ENCODE measurements at regions not wholly inside any gene's neighbourhood (a gene's known extent, or its start where the extent isn't known, plus 50 kb on each side); places are given as distances from the start of the nearest gene placed in this dataset.

DNA sequence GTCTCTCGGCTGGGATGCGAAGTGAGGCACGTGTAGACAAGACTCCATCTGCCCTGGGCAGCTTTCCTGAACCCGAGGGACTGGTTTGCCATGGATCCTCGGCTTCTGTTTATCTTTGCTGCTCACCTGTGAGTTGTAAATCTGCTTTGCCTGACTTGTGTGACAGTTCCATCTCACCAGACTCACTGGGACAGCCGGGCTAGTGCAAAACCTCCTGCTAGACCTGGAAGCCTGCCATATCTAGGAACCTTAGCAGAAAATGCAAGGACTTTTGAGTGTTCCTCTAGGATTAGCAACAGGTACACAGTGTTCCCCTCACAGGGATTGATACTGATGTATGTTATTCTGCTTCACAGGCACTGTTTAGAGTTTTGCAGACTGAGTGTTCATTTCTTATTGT, 218.6 kb downstream of the URB2 start:
- Histone ChIP-seq H3K27me3 (ENCODE audit: control insufficient read depth in 1 of 2, insufficient read depth in 2 of 2, low read length in 2 of 2) (no peaks in the 10 kb centered on the region), H3K27ac (ENCODE audit: low read depth in 2 of 2, low read length in 1 of 2) (peak overlapping the region; percentile 51 to 74), H3K36me3 (ENCODE audit: control insufficient read depth in 2 of 2, insufficient read depth in 2 of 2, low read length in 1 of 2) (no peaks in the 10 kb centered on the region), H3K9me3 (ENCODE audit: control insufficient read depth in 2 of 2, insufficient read depth in 1 of 2, low read depth in 1 of 2, low read length in 1 of 2) (no peaks in the 10 kb centered on the region), H3K4me3 (ENCODE audit: low read depth in 1 of 2, low read length in 2 of 2) (no peak overlapping the region), H3K4me1 (ENCODE audit: control insufficient read depth in 2 of 2, insufficient read depth in 2 of 2, low read length in 1 of 2) (peaks cover 2 to 6% of the 10 kb centered on the region in 2 donors)
- WGBS, 2 donors, result 27 to 29% methylated on average over 6 of the region's 6 CpGs

DNA sequence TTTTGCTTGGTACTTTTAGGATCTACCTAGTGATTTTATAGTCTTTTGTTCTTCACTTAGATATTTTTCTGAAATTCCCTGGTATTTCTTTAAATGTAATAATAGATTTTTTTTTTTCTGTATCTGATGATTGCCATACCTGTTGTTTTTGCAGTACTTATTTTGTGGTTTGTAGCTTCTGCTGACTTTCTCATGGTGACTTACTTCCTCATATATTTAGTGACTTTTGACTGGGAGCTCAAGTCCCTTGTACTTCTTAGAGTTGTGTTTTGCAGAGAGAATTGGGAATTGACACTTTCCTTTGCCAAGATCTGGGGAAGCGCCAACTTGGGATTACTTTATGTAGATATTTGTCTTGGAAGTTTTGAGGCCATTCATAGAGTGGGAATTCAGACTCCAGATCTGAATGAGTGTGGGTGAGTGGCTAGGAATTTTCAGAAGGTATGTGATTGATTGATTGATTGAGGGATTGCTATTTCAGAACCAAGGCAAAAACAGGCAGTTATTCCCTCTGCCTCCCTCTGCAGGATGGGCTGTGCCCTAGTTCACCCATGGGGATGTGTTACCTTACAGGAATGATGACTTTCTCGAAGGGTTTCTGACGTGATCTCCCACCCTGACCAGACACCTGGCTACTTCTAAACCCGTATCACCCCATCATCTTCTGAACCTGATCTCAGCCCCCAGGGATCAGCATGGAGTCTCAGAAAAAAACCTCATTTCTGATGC, 219.5 kb downstream of the URB2 start:
- Histone ChIP-seq H3K4me1 (ENCODE audit: control insufficient read depth in 2 of 2, insufficient read depth in 2 of 2, low read length in 1 of 2) (peaks cover 2 to 6% of the 10 kb centered on the region in 2 donors), H3K9me3 (ENCODE audit: control insufficient read depth in 2 of 2, insufficient read depth in 1 of 2, low read depth in 1 of 2, low read length in 1 of 2) (no peaks in the 10 kb centered on the region), H3K36me3 (ENCODE audit: control insufficient read depth in 2 of 2, insufficient read depth in 2 of 2, low read length in 1 of 2) (no peaks in the 10 kb centered on the region), H3K27me3 (ENCODE audit: control insufficient read depth in 1 of 2, insufficient read depth in 2 of 2, low read length in 2 of 2) (no peaks in the 10 kb centered on the region), H3K27ac (ENCODE audit: low read depth in 2 of 2, low read length in 1 of 2) (no peak overlapping the region), H3K4me3 (ENCODE audit: low read depth in 1 of 2, low read length in 2 of 2) (no peak overlapping the region)
- WGBS, 2 donors, result 70 to 81% methylated on average over 4 of the region's 4 CpGs

DNA sequence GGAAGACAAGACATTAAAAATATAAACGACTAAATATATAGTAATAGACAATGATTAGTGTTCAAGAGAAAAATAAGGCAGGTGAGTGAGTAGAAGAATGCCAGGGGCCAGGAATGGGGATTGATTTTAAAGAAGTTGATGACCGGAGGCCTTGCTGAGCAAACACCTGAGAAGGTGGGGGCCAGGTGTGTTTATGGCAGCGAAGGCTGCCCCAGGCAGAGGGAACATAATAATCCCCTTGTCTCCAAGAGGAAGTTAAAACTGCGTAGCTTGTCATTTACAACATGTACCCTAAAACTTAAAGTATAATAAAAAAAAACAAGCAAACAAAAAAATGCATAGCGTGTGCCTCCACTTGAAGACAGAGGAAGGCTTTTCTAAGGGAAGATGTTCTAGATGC, 220.3 kb downstream of the URB2 start:
- Histone ChIP-seq H3K4me3 (ENCODE audit: low read depth in 1 of 2, low read length in 2 of 2) (no peak overlapping the region), H3K36me3 (ENCODE audit: control insufficient read depth in 2 of 2, insufficient read depth in 2 of 2, low read length in 1 of 2) (no peaks in the 10 kb centered on the region), H3K4me1 (ENCODE audit: control insufficient read depth in 2 of 2, insufficient read depth in 2 of 2, low read length in 1 of 2) (peaks cover 2 to 6% of the 10 kb centered on the region in 2 donors), H3K27ac (ENCODE audit: low read depth in 2 of 2, low read length in 1 of 2) (no peak overlapping the region), H3K27me3 (ENCODE audit: control insufficient read depth in 1 of 2, insufficient read depth in 2 of 2, low read length in 2 of 2) (no peaks in the 10 kb centered on the region), H3K9me3 (ENCODE audit: control insufficient read depth in 2 of 2, insufficient read depth in 1 of 2, low read depth in 1 of 2, low read length in 1 of 2) (no peaks in the 10 kb centered on the region)
- 79 to 87% methylated on average over 5 of the region's 5 CpGs for WGBS, 2 donors

DNA sequence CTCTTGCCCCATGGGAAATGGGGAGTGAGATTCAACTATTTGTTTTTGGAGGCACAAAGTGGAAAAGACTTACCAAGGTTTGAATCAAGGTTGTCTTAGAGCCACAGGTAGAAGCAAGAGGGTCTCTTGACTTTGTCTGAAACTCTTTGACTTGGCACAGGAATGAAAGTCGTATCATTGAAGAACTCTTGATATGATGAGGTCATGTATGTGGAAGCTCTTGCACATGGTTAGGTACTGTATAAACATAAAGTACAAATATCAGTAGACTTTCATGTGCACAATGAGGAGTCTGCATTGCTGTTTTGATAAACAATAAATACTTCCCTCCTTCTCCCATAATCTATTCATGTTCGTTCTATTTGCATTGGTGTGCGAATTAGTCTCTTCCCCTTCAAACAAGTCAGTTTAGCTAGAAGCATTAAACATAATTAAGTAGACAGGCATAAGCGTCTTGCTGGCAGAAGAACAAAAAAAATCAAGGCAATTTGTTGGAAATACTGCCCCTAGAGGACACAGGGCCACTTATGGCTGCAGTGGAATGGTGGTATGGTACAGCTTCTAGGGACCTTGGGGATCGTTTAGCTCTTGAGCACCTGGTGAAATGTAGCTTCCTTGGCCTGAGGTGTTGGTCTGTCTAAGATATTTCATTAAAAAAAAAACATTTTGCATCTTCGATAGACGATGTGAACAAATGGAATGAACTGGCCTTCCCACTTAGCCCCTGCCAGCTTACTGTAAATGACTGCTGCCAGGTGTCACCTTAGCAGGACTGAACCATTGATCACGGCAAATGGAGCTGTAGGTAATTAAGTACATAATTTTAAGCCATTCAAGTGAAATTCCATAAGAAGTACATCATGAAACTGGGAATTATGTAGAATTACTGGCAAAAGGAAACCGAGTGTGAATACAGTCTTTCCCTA, 218.0 kb upstream of the GALNT2 start:
- no peaks in the 10 kb centered on the region for H3K36me3 ChIP-seq (ENCODE audit: control insufficient read depth in 2 of 2, insufficient read depth in 2 of 2, low read length in 1 of 2)
- 64 to 69% methylated on average over 9 of the region's 9 CpGs for WGBS, 2 donors
- H3K4me1 ChIP-seq (ENCODE audit: control insufficient read depth in 2 of 2, insufficient read depth in 2 of 2, low read length in 1 of 2), result peaks cover 0 to 6% of the 10 kb centered on the region in 2 donors
- no peaks in the 10 kb centered on the region for H3K9me3 ChIP-seq (ENCODE audit: control insufficient read depth in 2 of 2, insufficient read depth in 1 of 2, low read depth in 1 of 2, low read length in 1 of 2)
- no peak overlapping the region for H3K4me3 ChIP-seq (ENCODE audit: low read depth in 1 of 2, low read length in 2 of 2)
- no peak overlapping the region for H3K27ac ChIP-seq (ENCODE audit: low read depth in 2 of 2, low read length in 1 of 2)
- no peaks in the 10 kb centered on the region for H3K27me3 ChIP-seq (ENCODE audit: control insufficient read depth in 1 of 2, insufficient read depth in 2 of 2, low read length in 2 of 2)

DNA sequence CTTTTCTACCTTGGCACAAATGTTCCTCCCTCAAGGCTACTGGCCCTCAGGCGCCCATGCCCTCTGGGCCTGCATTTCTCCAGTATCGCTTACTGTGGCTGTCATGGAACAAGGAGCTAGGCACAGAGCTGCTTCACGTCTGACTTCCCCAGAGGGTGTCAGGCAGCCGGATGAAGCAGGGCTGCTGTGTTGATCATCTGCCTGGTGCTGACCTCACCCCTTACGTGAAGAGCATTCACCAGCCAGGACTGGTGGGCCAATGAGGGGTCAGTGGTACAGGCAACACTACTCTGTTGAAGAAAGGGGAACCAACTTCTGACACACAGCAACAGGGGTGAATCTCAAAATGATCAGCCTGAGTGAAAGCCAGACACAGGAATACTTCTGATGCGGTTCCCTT, 215.5 kb upstream of the GALNT2 start:
- Histone ChIP-seq H3K4me1 (ENCODE audit: control insufficient read depth in 2 of 2, insufficient read depth in 2 of 2, low read length in 1 of 2) (no peaks in the 10 kb centered on the region), H3K4me3 (ENCODE audit: low read depth in 1 of 2, low read length in 2 of 2) (no peak overlapping the region), H3K27ac (ENCODE audit: low read depth in 2 of 2, low read length in 1 of 2) (no peak overlapping the region), H3K36me3 (ENCODE audit: control insufficient read depth in 2 of 2, insufficient read depth in 2 of 2, low read length in 1 of 2) (no peaks in the 10 kb centered on the region), H3K9me3 (ENCODE audit: control insufficient read depth in 2 of 2, insufficient read depth in 1 of 2, low read depth in 1 of 2, low read length in 1 of 2) (no peaks in the 10 kb centered on the region), H3K27me3 (ENCODE audit: control insufficient read depth in 1 of 2, insufficient read depth in 2 of 2, low read length in 2 of 2) (no peaks in the 10 kb centered on the region)
- 84 to 88% methylated on average over 6 of the region's 6 CpGs for WGBS, 2 donors

DNA sequence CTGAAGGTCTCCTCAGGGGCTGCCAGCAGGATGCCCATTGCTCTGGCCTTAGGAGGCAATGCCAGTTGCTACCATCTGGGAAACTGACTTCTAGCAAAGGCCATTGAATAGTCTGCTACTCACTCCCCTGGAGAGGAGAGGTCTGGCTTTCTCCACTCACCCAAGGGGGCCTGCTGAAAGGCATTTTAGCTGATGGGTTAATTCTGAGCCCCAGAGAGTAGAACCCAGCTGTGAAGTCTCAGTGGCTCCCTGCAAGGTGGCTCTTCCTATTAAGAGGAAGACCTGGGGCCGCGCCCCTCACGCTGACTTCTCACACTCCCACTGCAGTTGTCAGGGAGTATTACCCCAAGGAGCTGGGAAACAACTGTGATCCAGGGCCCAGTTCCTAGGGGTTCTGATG, 213.3 kb upstream of the GALNT2 start:
- H3K36me3 ChIP-seq (ENCODE audit: control insufficient read depth in 2 of 2, insufficient read depth in 2 of 2, low read length in 1 of 2), result no peaks in the 10 kb centered on the region
- no peaks in the 10 kb centered on the region for H3K4me1 ChIP-seq (ENCODE audit: control insufficient read depth in 2 of 2, insufficient read depth in 2 of 2, low read length in 1 of 2)
- no peaks in the 10 kb centered on the region for H3K9me3 ChIP-seq (ENCODE audit: control insufficient read depth in 2 of 2, insufficient read depth in 1 of 2, low read depth in 1 of 2, low read length in 1 of 2)
- WGBS, 2 donors, result 84 to 94% methylated on average over 3 of the region's 3 CpGs
- H3K27me3 ChIP-seq (ENCODE audit: control insufficient read depth in 1 of 2, insufficient read depth in 2 of 2, low read length in 2 of 2), result no peaks in the 10 kb centered on the region
- H3K27ac ChIP-seq (ENCODE audit: low read depth in 2 of 2, low read length in 1 of 2), result no peak overlapping the region
- no peak overlapping the region for H3K4me3 ChIP-seq (ENCODE audit: low read depth in 1 of 2, low read length in 2 of 2)

DNA sequence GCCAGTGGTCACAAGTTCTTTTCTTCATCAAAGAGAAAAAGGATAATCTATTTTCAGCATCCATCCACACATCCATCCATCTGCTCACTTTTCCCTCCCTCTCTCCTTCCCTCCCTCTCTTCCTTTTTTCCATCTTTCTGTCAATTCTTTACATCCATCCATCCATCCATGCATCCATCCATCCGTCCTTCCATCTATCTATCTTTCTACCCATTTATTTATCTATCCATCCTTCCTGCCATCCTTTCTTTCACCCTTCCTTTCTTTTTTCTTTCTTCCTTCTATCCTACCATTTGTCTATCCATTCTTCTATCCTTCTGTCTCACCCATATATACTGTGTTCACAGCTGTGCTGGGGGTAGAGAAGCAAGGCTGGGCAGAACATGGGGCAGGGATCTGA, 212.4 kb upstream of the GALNT2 start:
- no peaks in the 10 kb centered on the region for H3K4me1 ChIP-seq (ENCODE audit: control insufficient read depth in 2 of 2, insufficient read depth in 2 of 2, low read length in 1 of 2)
- H3K4me3 ChIP-seq (ENCODE audit: low read depth in 1 of 2, low read length in 2 of 2), result no peak overlapping the region
- H3K27me3 ChIP-seq (ENCODE audit: control insufficient read depth in 1 of 2, insufficient read depth in 2 of 2, low read length in 2 of 2), result peaks cover 0 to 2% of the 10 kb centered on the region in 2 donors
- WGBS, 2 donors, result 88 to 93% methylated on average over 1 of the region's 1 CpG
- H3K36me3 ChIP-seq (ENCODE audit: control insufficient read depth in 2 of 2, insufficient read depth in 2 of 2, low read length in 1 of 2), result no peaks in the 10 kb centered on the region
- no peak overlapping the region for H3K27ac ChIP-seq (ENCODE audit: low read depth in 2 of 2, low read length in 1 of 2)
- H3K9me3 ChIP-seq (ENCODE audit: control insufficient read depth in 2 of 2, insufficient read depth in 1 of 2, low read depth in 1 of 2, low read length in 1 of 2), result no peaks in the 10 kb centered on the region

DNA sequence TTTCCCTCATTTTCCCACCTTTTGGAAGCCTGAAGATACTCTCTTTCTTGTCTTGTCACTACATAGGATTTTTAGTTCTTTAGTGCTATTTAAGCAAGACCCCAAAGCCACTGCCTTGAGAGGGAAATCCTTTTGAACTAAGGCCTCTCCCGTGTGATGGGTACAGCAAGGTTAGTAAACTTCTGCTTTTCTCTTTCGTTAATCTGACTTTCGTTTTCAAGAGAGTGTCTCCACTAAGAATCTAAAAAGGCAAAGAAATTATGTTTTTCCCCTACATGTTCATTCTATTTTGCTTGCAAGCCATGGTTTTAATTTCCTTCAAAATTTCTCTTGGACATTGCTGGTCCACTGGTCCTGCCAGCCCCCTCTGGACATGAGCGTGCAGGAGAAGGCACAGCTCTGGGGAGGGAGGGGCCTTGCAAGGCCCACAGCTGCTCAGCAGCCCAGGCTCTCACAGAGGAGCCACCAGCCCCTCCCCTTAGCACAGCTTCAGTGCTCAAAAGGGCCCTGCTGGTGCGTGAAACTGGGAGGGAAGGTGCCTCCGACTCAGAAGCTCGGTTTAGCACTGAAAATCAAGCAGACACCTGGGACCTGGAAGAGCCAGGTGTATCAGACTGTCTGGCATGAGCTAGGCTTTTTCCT, 210.9 kb upstream of the GALNT2 start:
- 60 to 75% methylated on average over 7 of the region's 7 CpGs for WGBS, 2 donors
- no peak overlapping the region for H3K27ac ChIP-seq (ENCODE audit: low read depth in 2 of 2, low read length in 1 of 2)
- H3K36me3 ChIP-seq (ENCODE audit: control insufficient read depth in 2 of 2, insufficient read depth in 2 of 2, low read length in 1 of 2), result no peaks in the 10 kb centered on the region
- no peaks in the 10 kb centered on the region for H3K9me3 ChIP-seq (ENCODE audit: control insufficient read depth in 2 of 2, insufficient read depth in 1 of 2, low read depth in 1 of 2, low read length in 1 of 2)
- H3K4me1 ChIP-seq (ENCODE audit: control insufficient read depth in 2 of 2, insufficient read depth in 2 of 2, low read length in 1 of 2), result no peaks in the 10 kb centered on the region
- no peak overlapping the region for H3K4me3 ChIP-seq (ENCODE audit: low read depth in 1 of 2, low read length in 2 of 2)
- H3K27me3 ChIP-seq (ENCODE audit: control insufficient read depth in 1 of 2, insufficient read depth in 2 of 2, low read length in 2 of 2), result peaks cover 0 to 2% of the 10 kb centered on the region in 2 donors

DNA sequence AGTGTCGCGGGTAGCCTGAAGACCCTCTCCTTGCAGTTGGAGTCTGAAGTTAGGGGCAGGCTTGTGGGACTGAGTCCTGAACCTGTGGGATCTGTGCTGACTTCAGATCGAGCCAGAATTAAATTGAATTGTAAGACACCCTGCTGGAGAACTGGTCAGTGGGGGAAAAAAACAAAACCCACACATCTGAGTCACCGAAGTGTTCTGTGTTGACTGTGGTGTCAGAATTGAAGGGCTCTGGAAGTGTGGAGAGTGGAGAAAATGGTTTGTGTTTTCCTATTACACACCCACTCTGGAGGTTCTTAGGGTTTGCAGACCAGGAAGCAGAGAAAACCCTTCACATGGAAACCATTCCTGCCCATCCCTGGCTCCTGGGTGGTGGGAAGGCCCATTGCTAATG, 209.5 kb upstream of the GALNT2 start:
- Histone ChIP-seq H3K4me1 (ENCODE audit: control insufficient read depth in 2 of 2, insufficient read depth in 2 of 2, low read length in 1 of 2) (no peaks in the 10 kb centered on the region), H3K4me3 (ENCODE audit: low read depth in 1 of 2, low read length in 2 of 2) (no peak overlapping the region), H3K9me3 (ENCODE audit: control insufficient read depth in 2 of 2, insufficient read depth in 1 of 2, low read depth in 1 of 2, low read length in 1 of 2) (no peaks in the 10 kb centered on the region), H3K27me3 (ENCODE audit: control insufficient read depth in 1 of 2, insufficient read depth in 2 of 2, low read length in 2 of 2) (peaks cover 0 to 2% of the 10 kb centered on the region in 2 donors), H3K27ac (ENCODE audit: low read depth in 2 of 2, low read length in 1 of 2) (no peak overlapping the region), H3K36me3 (ENCODE audit: control insufficient read depth in 2 of 2, insufficient read depth in 2 of 2, low read length in 1 of 2) (no peaks in the 10 kb centered on the region)
- WGBS, 2 donors, result 91 to 92% methylated on average over 4 of the region's 4 CpGs

All from esophagus (tissue), 2 donors.